Sciatic nerve (tissue), 2 donors: ENCODE measurements at regions not wholly inside any gene's neighbourhood (a gene's known extent, or its start where the extent isn't known, plus 50 kb on each side); places are given as distances from the start of the nearest gene placed in this dataset.

Source experiments
- ATAC-seq: fragments of 200-7000 bp; cut with Tn5 transposase; one replicate; pipeline ENCODE4 v1.9.1; 2020; ENCODE audit warnings: mild to moderate bottlenecking, moderate library complexity
- DNase-seq: peaks from one replicate; pipeline ENCODE4 v3.0.0-alpha.2; 2020; ENCODE audit warnings: low spot score
- intact Hi-C: fragments of 100-400 bp; cut with DNase I; formaldehyde crosslinking; loops from one replicate; pipeline ENCODE4 v1.14.2; 2022
- donor health status: DM: no; HTN: no; CAD: no.
- donor health status: DM: no; HTN: no; CAD: no.

GRCh38 chr2:9753276-9753600 lies 90.0 kb upstream of the TAF1B start:
- intact Hi-C loops: no loop called here
- no peak for DNase-seq
- ATAC-seq: peak; percentile 19

- ATAC-seq: no peak
Observed at GRCh38 chr2:9753665-9754531, 89.4 kb upstream of the TAF1B start.

GRCh38 chr2:9754532-9754887 lies 88.8 kb upstream of the TAF1B start:
- DNase-seq: no peak
- ATAC-seq: no peak
- intact Hi-C loops: no loop called here

More at GRCh38 chr2:9753665-9754531, 89.4 kb upstream of the TAF1B start:
- no peak for DNase-seq
- intact Hi-C loops: no loop called here

- DNase-seq: no peak
- no peak for ATAC-seq
- intact Hi-C loops: no loop called here
Observed at GRCh38 chr2:9755008-9755407, 88.3 kb upstream of the TAF1B start.

GRCh38 chr2:9755638-9756037 lies 87.6 kb upstream of the TAF1B start:
- DNase-seq (no peak), ATAC-seq (no peak)
- intact Hi-C loops: no loop called here

GRCh38 chr2:9756692-9757250 lies 86.5 kb upstream of the TAF1B start:
- ATAC-seq (peak; percentile 20), DNase-seq (no peak)
- intact Hi-C loops: no loop called here

- DNase-seq: no peak
- peak; percentile 62 for ATAC-seq
- intact Hi-C loops: no loop called here
Observed at GRCh38 chr2:9757501-9758264, 85.6 kb upstream of the TAF1B start.

- ATAC-seq (no peak), DNase-seq (no peak)
- intact Hi-C loops: no loop called here
Observed at GRCh38 chr2:9758741-9759140, 84.5 kb upstream of the TAF1B start.

GRCh38 chr2:9760069-9760901 lies 83.0 kb upstream of the TAF1B start:
- DNase-seq (no peak), ATAC-seq (no peak)
- intact Hi-C loops: no loop called here

- intact Hi-C loops: no loop called here
- no peak for ATAC-seq
Observed at GRCh38 chr2:9760902-9761228, 82.4 kb upstream of the TAF1B start.

GRCh38 chr2:9761577-9761976 lies 81.7 kb upstream of the TAF1B start:
- intact Hi-C loops: no loop called here
- ATAC-seq (no peak), DNase-seq (no peak)

More at GRCh38 chr2:9760902-9761228, 82.4 kb upstream of the TAF1B start:
- no peak for DNase-seq

GRCh38 chr2:9762164-9762563 lies 81.1 kb upstream of the TAF1B start:
- DNase-seq (no peak), ATAC-seq (no peak)
- intact Hi-C loops: no loop called here

GRCh38 chr2:9762941-9763340 lies 80.3 kb upstream of the TAF1B start:
- ATAC-seq: no peak
- no peak for DNase-seq
- intact Hi-C loops: no loop called here

- intact Hi-C loops: no loop called here
- no peak for DNase-seq
- ATAC-seq: no peak
Observed at GRCh38 chr2:9763356-9764152, 79.7 kb upstream of the TAF1B start.

GRCh38 chr2:9764153-9764778 lies 79.0 kb upstream of the TAF1B start:
- DNase-seq: no peak
- no peak for ATAC-seq
- intact Hi-C loops: no loop called here

GRCh38 chr2:9765611-9766531 lies 77.4 kb upstream of the TAF1B start:
- no peak for ATAC-seq
- no peak for DNase-seq
- intact Hi-C loops: no loop called here

- no peak for DNase-seq
Observed at GRCh38 chr2:9767656-9768281, 75.5 kb upstream of the TAF1B start.

More at GRCh38 chr2:9767656-9768281, 75.5 kb upstream of the TAF1B start:
- no peak for ATAC-seq
- intact Hi-C loops: no loop called here
